Glutamatergic neuron (in vitro differentiated cells): ENCODE measurements at regions not wholly inside any gene's neighbourhood (a gene's known extent, or its start where the extent isn't known, plus 50 kb on each side); places are given as distances from the start of the nearest gene placed in this dataset.

Experiments used
- DNase-seq: peaks from one replicate; pipeline ENCODE4 v3.0.0; 2022
- H3K27ac Mint-ChIP-seq: one replicate; pipeline ENCODE4 v1.8.0; 2020; ENCODE audit warnings: mild to moderate bottlenecking, mixed read lengths, inconsistent platforms; ENCODE audit not compliant: unreplicated experiment
- H3K27me3 Mint-ChIP-seq: one replicate; pipeline ENCODE4 v1.8.0; 2020; ENCODE audit warnings: mild to moderate bottlenecking, moderate library complexity, mixed read lengths, inconsistent platforms; ENCODE audit not compliant: unreplicated experiment
- H3K36me3 Mint-ChIP-seq: one replicate; pipeline ENCODE4 v1.8.0; 2020; ENCODE audit warnings: mild to moderate bottlenecking, mixed read lengths, inconsistent platforms; ENCODE audit not compliant: unreplicated experiment
- H3K4me1 Mint-ChIP-seq: one replicate; pipeline ENCODE4 v1.8.0; 2020; ENCODE audit warnings: mild to moderate bottlenecking, low read depth, mixed read lengths, inconsistent platforms; ENCODE audit not compliant: unreplicated experiment
- H3K4me3 Mint-ChIP-seq: one replicate; pipeline ENCODE4 v1.8.0; 2020; ENCODE audit warnings: mild to moderate bottlenecking, mixed read lengths, inconsistent platforms; ENCODE audit not compliant: unreplicated experiment
- H3K9me3 Mint-ChIP-seq: one replicate; pipeline ENCODE4 v1.8.0; 2020; ENCODE audit warnings: mild to moderate bottlenecking, moderate library complexity, mixed read lengths, inconsistent platforms; ENCODE audit not compliant: unreplicated experiment
- CTCF ChIP-seq: fragments of 200-600 bp; sonication (generic); IDR thresholded peaks from one replicate; pipeline ENCODE4 v1.5.0; 2021; ENCODE audit not compliant: partially characterized antibody, unreplicated experiment

- no peaks in the 10 kb centered on the region for H3K4me1 Mint-ChIP-seq
- H3K36me3 Mint-ChIP-seq: no peaks in the 10 kb centered on the region
- no peaks in the 10 kb centered on the region for H3K27me3 Mint-ChIP-seq
- TF ChIP-seq CTCF: no peak
- H3K9me3 Mint-ChIP-seq: no peaks in the 10 kb centered on the region
- no peak for DNase-seq
- no peak overlapping the region for H3K27ac Mint-ChIP-seq
- H3K4me3 Mint-ChIP-seq: no peak overlapping the region
Measured at GRCh38 chr2:183605440-183605839, 481.2 kb downstream of the NUP35 start.

- Mint-ChIP-seq H3K4me3 (no peak overlapping the region), H3K36me3 (no peaks in the 10 kb centered on the region), H3K4me1 (no peaks in the 10 kb centered on the region), H3K27ac (no peak overlapping the region), H3K27me3 (no peaks in the 10 kb centered on the region), H3K9me3 (no peaks in the 10 kb centered on the region)
- DNase-seq: no peak
- no peak for TF ChIP-seq CTCF
Measured at GRCh38 chr2:183606022-183606717, 481.9 kb downstream of the NUP35 start.

DNA sequence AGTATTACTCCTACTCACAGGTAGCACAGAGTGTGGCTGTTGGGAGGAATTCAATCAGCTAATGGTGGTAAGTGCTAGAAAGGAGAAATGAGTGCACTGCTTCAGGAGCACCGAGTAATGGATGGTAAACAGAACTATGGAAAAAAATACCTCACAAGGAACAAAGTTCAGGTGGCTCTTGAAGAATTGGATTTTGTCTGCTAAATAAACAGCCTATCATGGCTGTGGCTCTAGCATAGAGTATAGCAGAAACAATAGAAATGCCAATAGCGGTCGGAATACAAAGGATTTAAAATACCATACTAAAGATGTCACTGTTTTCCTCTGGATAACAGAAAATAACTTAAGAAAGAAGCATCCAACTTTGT lies 482.5 kb downstream of the NUP35 start:
- no peaks in the 10 kb centered on the region for H3K9me3 Mint-ChIP-seq
- H3K27me3 Mint-ChIP-seq: no peaks in the 10 kb centered on the region
- no peak for DNase-seq
- H3K27ac Mint-ChIP-seq: no peak overlapping the region
- no peak for TF ChIP-seq CTCF
- no peaks in the 10 kb centered on the region for H3K36me3 Mint-ChIP-seq
- H3K4me3 Mint-ChIP-seq: no peak overlapping the region
- H3K4me1 Mint-ChIP-seq: no peaks in the 10 kb centered on the region

DNA sequence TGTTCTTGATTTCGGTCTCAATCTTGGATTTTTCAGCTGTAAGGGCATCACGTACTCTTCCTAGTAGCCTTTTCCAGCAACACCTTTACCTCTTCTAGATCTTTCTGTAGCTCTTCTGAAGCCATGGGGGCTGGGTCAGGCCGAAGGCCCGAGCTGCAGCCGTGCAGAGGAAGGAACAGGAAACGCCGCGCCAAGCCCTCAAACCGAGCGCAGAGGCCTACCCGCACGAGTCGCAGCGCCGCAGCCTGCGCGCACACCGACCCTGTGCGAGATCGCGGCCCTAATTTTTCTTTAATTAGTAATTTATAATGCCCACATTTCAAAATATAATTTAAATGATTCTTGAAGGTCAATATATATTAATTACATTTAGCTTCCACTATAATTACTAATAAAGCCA lies 483.8 kb downstream of the NUP35 start:
- Mint-ChIP-seq H3K36me3 (no peaks in the 10 kb centered on the region), H3K27me3 (no peaks in the 10 kb centered on the region), H3K9me3 (no peaks in the 10 kb centered on the region), H3K4me3 (no peak overlapping the region), H3K27ac (no peak overlapping the region), H3K4me1 (no peaks in the 10 kb centered on the region)
- no peak for DNase-seq
- no peak for TF ChIP-seq CTCF

DNA sequence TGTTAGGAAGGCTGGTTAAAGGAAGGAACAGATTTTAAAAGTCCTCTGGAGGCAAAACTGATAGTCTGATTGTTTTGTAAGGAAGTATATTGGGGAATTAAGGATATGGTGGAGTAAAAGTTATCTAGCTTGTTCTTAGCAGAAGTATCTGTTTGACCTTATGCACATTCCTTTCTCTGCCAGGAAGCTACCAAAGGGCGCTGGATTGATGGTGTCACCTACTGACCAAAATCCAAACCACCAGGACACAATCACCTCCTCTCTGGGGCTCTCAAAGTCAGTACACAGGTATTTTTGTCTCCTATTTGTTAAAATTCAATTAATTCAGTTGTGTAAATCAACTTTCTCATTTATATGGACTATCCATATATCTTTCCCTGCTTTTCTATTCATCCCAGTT lies 484.5 kb downstream of the NUP35 start:
- DNase-seq: no peak
- H3K36me3 Mint-ChIP-seq: no peaks in the 10 kb centered on the region
- H3K4me3 Mint-ChIP-seq: no peak overlapping the region
- no peak for TF ChIP-seq CTCF
- H3K27ac Mint-ChIP-seq: no peak overlapping the region
- no peaks in the 10 kb centered on the region for H3K27me3 Mint-ChIP-seq
- H3K9me3 Mint-ChIP-seq: no peaks in the 10 kb centered on the region
- H3K4me1 Mint-ChIP-seq: no peaks in the 10 kb centered on the region
